T-helper 1 cell treated with Interleukin-12 subunit alpha and Interleukin-12 subunit beta and Interleukin-4 antibody, amounts not matched to agents 30 μg/mL and 1 μg/mL, for 36 hours (primary cell): ENCODE measurements at regions not wholly inside any gene's neighbourhood (a gene's known extent, or its start where the extent isn't known, plus 50 kb on each side); places are given as distances from the start of the nearest gene placed in this dataset.

ENCODE experiments used
- H3K27ac Mint-ChIP-seq: one replicate; pipeline ENCODE4 v1.8.0; 2021; ENCODE audit warnings: mild to moderate bottlenecking, mixed read lengths
- H3K27me3 Mint-ChIP-seq: one replicate; pipeline ENCODE4 v1.8.0; 2021; ENCODE audit warnings: low read depth, mixed read lengths
- H3K36me3 Mint-ChIP-seq: one replicate; pipeline ENCODE4 v1.8.0; 2021; ENCODE audit warnings: low read depth, mixed read lengths
- H3K4me1 Mint-ChIP-seq: one replicate; pipeline ENCODE4 v1.8.0; 2021; ENCODE audit warnings: low read depth, mixed read lengths
- H3K4me3 Mint-ChIP-seq: one replicate; pipeline ENCODE4 v1.8.0; 2021; ENCODE audit warnings: mild to moderate bottlenecking, moderate library complexity, mixed read lengths
- H3K9me3 Mint-ChIP-seq: one replicate; pipeline ENCODE4 v1.8.0; 2021; ENCODE audit warnings: mixed read lengths

DNA sequence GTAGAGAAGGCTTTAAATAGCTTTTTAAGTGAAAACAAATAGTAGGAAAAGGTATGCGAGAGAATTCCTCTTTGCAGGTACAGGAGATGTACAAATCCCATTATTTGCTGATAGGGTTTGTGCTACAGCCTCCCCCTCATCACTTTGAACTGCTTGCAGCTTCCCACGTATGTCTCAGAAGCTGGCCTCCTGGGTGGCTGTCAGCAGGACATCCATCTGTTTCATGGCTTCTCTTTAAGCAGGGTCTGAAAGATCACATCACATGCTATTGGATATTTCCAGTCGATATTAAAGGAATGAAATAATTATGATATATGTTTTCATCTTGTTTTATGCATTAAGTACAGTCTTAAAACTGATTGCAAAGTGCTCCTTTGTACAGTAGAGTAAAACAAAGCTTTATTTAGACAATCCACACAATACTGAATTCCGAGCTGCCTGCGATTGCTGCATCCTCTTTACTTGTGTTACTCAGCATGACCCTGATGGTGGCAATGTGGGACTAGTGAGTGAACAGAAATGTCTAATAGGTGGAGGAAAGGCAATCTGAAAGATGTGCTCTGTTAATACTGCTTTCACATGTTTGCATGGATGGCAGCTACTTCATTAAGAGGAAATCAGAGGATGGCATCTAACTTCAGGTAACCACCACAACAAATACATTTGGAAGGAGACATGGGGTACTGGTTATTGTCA, 930.6 kb upstream of the SEMA6D start:
- Mint-ChIP-seq H3K4me3 (no peak overlapping the region), H3K36me3 (no peaks in the 10 kb centered on the region), H3K4me1 (no peaks in the 10 kb centered on the region), H3K27me3 (no peaks in the 10 kb centered on the region), H3K9me3 (peaks cover 13% of the 10 kb centered on the region), H3K27ac (no peak overlapping the region)

DNA sequence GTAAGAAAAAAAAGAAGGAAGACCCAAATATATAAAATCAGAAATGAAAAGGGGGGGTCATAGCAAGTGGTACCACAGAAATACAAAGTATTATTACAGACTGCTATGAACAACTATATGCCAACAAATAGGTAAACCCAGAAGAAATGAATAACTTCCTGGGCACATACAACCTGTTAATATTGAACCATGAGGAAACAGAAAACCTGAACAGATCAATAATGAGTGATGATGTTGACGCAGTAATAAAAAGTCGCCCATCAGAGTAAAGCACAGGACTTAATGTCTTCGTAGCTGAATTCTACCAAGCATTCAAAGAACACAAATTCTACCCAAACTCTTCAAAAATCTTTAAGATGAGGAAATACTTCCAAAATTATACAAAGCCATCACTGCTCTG, 921.6 kb upstream of the SEMA6D start:
- Mint-ChIP-seq H3K27ac (no peak overlapping the region), H3K27me3 (no peaks in the 10 kb centered on the region), H3K4me3 (no peak overlapping the region), H3K4me1 (no peaks in the 10 kb centered on the region), H3K36me3 (no peaks in the 10 kb centered on the region), H3K9me3 (peaks cover 17% of the 10 kb centered on the region)

GRCh38 chr15:46808834-46809233, 908.5 kb upstream of the SEMA6D start:
- Mint-ChIP-seq H3K36me3 (no peaks in the 10 kb centered on the region), H3K9me3 (peaks cover 23% of the 10 kb centered on the region), H3K27ac (no peak overlapping the region), H3K27me3 (no peaks in the 10 kb centered on the region), H3K4me1 (no peaks in the 10 kb centered on the region), H3K4me3 (no peak overlapping the region)

DNA sequence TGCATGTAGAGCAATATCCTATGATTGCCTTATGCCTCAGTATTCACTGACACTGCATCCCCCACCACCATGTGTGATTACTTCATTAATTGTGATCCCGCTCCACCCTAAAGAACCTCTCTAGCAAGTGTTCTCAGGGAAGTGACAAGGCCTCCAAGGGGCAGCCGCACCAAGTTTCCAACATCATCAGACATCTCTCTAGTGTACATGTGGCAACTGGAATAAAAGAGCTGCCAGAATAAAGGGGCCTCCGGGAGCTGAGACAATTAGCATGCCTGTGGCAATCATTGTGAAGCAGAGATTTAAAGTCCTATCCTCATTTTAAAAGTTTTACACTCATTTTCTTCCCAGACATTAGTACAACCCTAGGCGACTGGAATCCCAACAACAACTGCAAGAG, 902.1 kb upstream of the SEMA6D start:
- no peaks in the 10 kb centered on the region for H3K4me1 Mint-ChIP-seq
- H3K4me3 Mint-ChIP-seq: no peak overlapping the region
- H3K27ac Mint-ChIP-seq: no peak overlapping the region
- no peaks in the 10 kb centered on the region for H3K36me3 Mint-ChIP-seq
- H3K9me3 Mint-ChIP-seq: peaks cover 17% of the 10 kb centered on the region
- H3K27me3 Mint-ChIP-seq: no peaks in the 10 kb centered on the region

GRCh38 chr15:46815765-46816164, 901.5 kb upstream of the SEMA6D start:
- peaks cover 13% of the 10 kb centered on the region for H3K9me3 Mint-ChIP-seq
- no peaks in the 10 kb centered on the region for H3K36me3 Mint-ChIP-seq
- H3K27me3 Mint-ChIP-seq: no peaks in the 10 kb centered on the region
- no peaks in the 10 kb centered on the region for H3K4me1 Mint-ChIP-seq
- no peak overlapping the region for H3K4me3 Mint-ChIP-seq
- no peak overlapping the region for H3K27ac Mint-ChIP-seq

DNA sequence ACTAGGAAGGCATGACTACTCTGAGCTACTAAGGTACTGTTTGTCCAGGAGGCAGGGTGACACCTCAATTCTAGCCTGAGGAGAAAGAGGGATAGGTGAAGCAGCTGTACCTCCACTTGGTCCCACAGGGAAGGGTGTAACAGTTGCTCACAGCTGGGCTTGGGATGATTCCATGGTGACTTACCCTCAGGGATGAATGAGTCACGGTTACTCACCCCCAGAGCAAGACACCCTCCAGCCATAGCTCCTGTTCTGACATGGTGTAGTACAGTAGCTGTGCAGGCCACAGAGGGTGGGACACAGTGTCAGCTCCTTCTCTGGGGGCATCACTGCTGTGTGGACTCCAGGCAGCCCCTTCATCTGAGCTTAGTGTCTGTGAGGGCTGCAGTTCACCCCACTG, 868.6 kb upstream of the SEMA6D start:
- H3K9me3 Mint-ChIP-seq: peaks cover 28% of the 10 kb centered on the region
- no peak overlapping the region for H3K27ac Mint-ChIP-seq
- H3K36me3 Mint-ChIP-seq: no peaks in the 10 kb centered on the region
- H3K4me3 Mint-ChIP-seq: no peak overlapping the region
- H3K27me3 Mint-ChIP-seq: no peaks in the 10 kb centered on the region
- H3K4me1 Mint-ChIP-seq: no peaks in the 10 kb centered on the region

GRCh38 chr15:46853600-46853999, 863.7 kb upstream of the SEMA6D start:
- Mint-ChIP-seq H3K4me1 (no peaks in the 10 kb centered on the region), H3K27ac (no peak overlapping the region), H3K4me3 (no peak overlapping the region), H3K27me3 (no peaks in the 10 kb centered on the region), H3K9me3 (peaks cover 18% of the 10 kb centered on the region), H3K36me3 (no peaks in the 10 kb centered on the region)

GRCh38 chr15:46854564-46854963, 862.7 kb upstream of the SEMA6D start:
- Mint-ChIP-seq H3K27ac (no peak overlapping the region), H3K4me1 (no peaks in the 10 kb centered on the region), H3K4me3 (no peak overlapping the region), H3K9me3 (peaks cover 18% of the 10 kb centered on the region), H3K27me3 (no peaks in the 10 kb centered on the region), H3K36me3 (no peaks in the 10 kb centered on the region)

DNA sequence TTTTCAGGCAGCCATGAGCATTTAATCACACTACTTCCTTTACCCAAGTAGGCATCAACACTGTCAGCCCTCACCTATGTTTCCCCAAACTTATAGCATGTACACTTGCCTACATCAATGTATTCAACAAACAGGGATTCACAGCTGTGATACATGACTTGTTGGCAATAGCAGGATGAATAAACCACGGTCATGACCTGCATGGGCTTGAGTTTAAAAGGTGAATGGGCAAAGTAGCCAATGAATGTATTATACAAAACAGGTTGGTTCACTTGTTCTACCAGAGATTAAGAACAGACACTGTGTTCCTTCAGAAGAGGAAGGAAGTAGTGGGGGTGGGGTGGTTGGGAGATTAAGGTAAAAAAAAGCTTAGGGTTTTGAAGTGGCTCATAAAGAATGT, 861.9 kb upstream of the SEMA6D start:
- no peaks in the 10 kb centered on the region for H3K27me3 Mint-ChIP-seq
- H3K27ac Mint-ChIP-seq: no peak overlapping the region
- H3K36me3 Mint-ChIP-seq: no peaks in the 10 kb centered on the region
- no peak overlapping the region for H3K4me3 Mint-ChIP-seq
- peaks cover 17% of the 10 kb centered on the region for H3K9me3 Mint-ChIP-seq
- no peaks in the 10 kb centered on the region for H3K4me1 Mint-ChIP-seq

- H3K27me3 Mint-ChIP-seq: no peaks in the 10 kb centered on the region
- no peaks in the 10 kb centered on the region for H3K36me3 Mint-ChIP-seq
- H3K4me3 Mint-ChIP-seq: no peak overlapping the region
- H3K4me1 Mint-ChIP-seq: no peaks in the 10 kb centered on the region
- H3K27ac Mint-ChIP-seq: no peak overlapping the region
- peaks cover 17% of the 10 kb centered on the region for H3K9me3 Mint-ChIP-seq
Measured at GRCh38 chr15:46856839-46857502, 860.3 kb upstream of the SEMA6D start.

GRCh38 chr15:46858150-46858549, 859.2 kb upstream of the SEMA6D start:
- H3K4me3 Mint-ChIP-seq: no peak overlapping the region
- no peaks in the 10 kb centered on the region for H3K27me3 Mint-ChIP-seq
- no peaks in the 10 kb centered on the region for H3K4me1 Mint-ChIP-seq
- H3K36me3 Mint-ChIP-seq: no peaks in the 10 kb centered on the region
- H3K9me3 Mint-ChIP-seq: peaks cover 23% of the 10 kb centered on the region
- H3K27ac Mint-ChIP-seq: no peak overlapping the region

DNA sequence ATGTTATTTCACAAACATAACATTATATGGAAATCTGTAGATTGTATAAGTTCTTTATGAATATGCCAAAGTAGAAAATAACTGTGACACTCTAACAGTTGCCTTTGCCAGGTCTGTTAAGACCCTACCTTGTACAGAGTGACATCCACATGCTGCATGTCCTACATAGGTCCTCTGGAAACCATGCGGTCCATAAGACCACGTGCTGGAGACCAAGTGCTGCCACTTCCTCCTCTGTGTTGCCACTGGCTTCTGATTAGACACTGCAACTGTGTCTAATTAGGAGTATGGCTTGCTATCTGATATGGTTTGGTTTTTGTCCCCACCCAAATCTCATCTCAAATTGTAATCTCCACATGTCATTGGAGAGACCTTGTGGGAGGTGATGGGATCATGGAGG, 855.5 kb upstream of the SEMA6D start:
- no peaks in the 10 kb centered on the region for H3K27me3 Mint-ChIP-seq
- peaks cover 22% of the 10 kb centered on the region for H3K9me3 Mint-ChIP-seq
- H3K4me3 Mint-ChIP-seq: no peak overlapping the region
- no peaks in the 10 kb centered on the region for H3K36me3 Mint-ChIP-seq
- H3K4me1 Mint-ChIP-seq: no peaks in the 10 kb centered on the region
- H3K27ac Mint-ChIP-seq: no peak overlapping the region

DNA sequence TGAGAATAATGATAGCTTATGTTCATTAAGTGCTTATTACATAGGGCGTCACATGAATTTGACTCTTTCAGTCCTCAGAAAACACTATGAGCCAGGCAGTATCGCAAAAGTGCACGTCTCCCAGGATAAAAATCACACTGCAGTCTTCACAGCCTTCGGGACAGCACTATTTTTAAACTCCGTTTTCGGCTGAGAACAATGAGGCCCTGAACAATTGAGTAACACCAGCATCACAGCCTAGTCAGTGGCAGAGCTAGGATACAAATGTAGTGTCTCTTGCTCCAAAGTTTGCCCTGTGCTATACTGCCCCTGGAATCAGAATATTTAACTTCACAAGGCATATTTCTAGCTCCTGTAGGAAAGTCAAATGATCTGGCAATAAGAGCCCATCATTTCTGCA, 852.1 kb upstream of the SEMA6D start:
- no peaks in the 10 kb centered on the region for H3K4me1 Mint-ChIP-seq
- H3K27me3 Mint-ChIP-seq: no peaks in the 10 kb centered on the region
- no peaks in the 10 kb centered on the region for H3K36me3 Mint-ChIP-seq
- no peak overlapping the region for H3K4me3 Mint-ChIP-seq
- H3K9me3 Mint-ChIP-seq: peaks cover 21% of the 10 kb centered on the region
- no peak overlapping the region for H3K27ac Mint-ChIP-seq

GRCh38 chr15:46872286-46872980, 844.9 kb upstream of the SEMA6D start:
- H3K9me3 Mint-ChIP-seq: peaks cover 15% of the 10 kb centered on the region
- H3K4me3 Mint-ChIP-seq: no peak overlapping the region
- no peaks in the 10 kb centered on the region for H3K36me3 Mint-ChIP-seq
- no peaks in the 10 kb centered on the region for H3K27me3 Mint-ChIP-seq
- no peaks in the 10 kb centered on the region for H3K4me1 Mint-ChIP-seq
- no peak overlapping the region for H3K27ac Mint-ChIP-seq

DNA sequence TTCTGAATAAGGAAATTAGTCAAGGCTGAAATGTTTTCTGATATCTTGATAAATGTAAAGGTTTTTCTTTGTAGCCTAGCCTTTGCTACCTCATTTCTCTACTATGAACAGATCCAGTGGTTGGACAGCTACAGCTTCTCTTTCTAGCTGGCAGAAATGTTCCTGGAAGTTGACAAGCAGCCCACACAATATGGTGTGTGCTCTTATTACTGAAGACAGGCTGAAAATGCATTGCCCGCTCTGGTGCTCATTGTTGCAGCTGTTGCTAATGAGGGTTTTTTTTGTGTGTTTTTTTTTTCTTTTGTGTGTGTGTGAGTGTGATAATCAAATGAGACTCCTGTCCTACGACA, 844.3 kb upstream of the SEMA6D start:
- Mint-ChIP-seq H3K4me3 (no peak overlapping the region), H3K27ac (no peak overlapping the region), H3K4me1 (no peaks in the 10 kb centered on the region), H3K9me3 (peaks cover 15% of the 10 kb centered on the region), H3K36me3 (no peaks in the 10 kb centered on the region), H3K27me3 (no peaks in the 10 kb centered on the region)
